ENCODE measurements at regions not wholly inside any gene's neighbourhood (a gene's known extent, or its start where the extent isn't known, plus 50 kb on each side); places are given as distances from the start of the nearest gene placed in this dataset.

- no peak for TF ChIP-seq CTCF (conservative IDR thresholded peaks at IDR 0.05; ENCODE audit: low read length)
- H3K4me3 ChIP-seq (ENCODE audit: low read length) = no peak overlapping the region
- DNase-seq (ENCODE audit: low read depth) = no peak
Observed at GRCh38 chr7:25672496-25672895, 444.2 kb upstream of the NPVF start.

- TF ChIP-seq CTCF (conservative IDR thresholded peaks at IDR 0.05; ENCODE audit: low read length) = no peak
- no peak overlapping the region for H3K4me3 ChIP-seq (ENCODE audit: low read length)
- DNase-seq (ENCODE audit: low read depth) = no peak
Observed at GRCh38 chr7:25675789-25676474, 447.6 kb upstream of the NPVF start.

GRCh38 chr7:25677595-25677994 is 449.3 kb upstream of the NPVF start:
- DNase-seq (ENCODE audit: low read depth) = no peak
- H3K4me3 ChIP-seq (ENCODE audit: low read length) = no peak overlapping the region
- TF ChIP-seq CTCF (conservative IDR thresholded peaks at IDR 0.05; ENCODE audit: low read length) = no peak

GRCh38 chr7:25678215-25678614 is 449.9 kb upstream of the NPVF start:
- no peak for DNase-seq (ENCODE audit: low read depth)
- no peak overlapping the region for H3K4me3 ChIP-seq (ENCODE audit: low read length)
- no peak for TF ChIP-seq CTCF (conservative IDR thresholded peaks at IDR 0.05; ENCODE audit: low read length)

GRCh38 chr7:25680636-25681035 is 452.4 kb upstream of the NPVF start:
- no peak for DNase-seq (ENCODE audit: low read depth)
- no peak for TF ChIP-seq CTCF (conservative IDR thresholded peaks at IDR 0.05; ENCODE audit: low read length)
- no peak overlapping the region for H3K4me3 ChIP-seq (ENCODE audit: low read length)

GRCh38 chr7:25684360-25684759 is 456.1 kb upstream of the NPVF start:
- no peak overlapping the region for H3K4me3 ChIP-seq (ENCODE audit: low read length)
- no peak for TF ChIP-seq CTCF (conservative IDR thresholded peaks at IDR 0.05; ENCODE audit: low read length)
- no peak for DNase-seq (ENCODE audit: low read depth)

- DNase-seq (ENCODE audit: low read depth) = no peak
- no peak for TF ChIP-seq CTCF (conservative IDR thresholded peaks at IDR 0.05; ENCODE audit: low read length)
- no peak overlapping the region for H3K4me3 ChIP-seq (ENCODE audit: low read length)
Observed at GRCh38 chr7:25686493-25686892, 458.2 kb upstream of the NPVF start.
